Liver (tissue), 8 donors: ENCODE measurements at regions not wholly inside any gene's neighbourhood (a gene's known extent, or its start where the extent isn't known, plus 50 kb on each side); places are given as distances from the start of the nearest gene placed in this dataset.

ENCODE experiments used
- DNase-seq: peaks from one replicate; pipeline ENCODE4 v3.0.0-alpha.2; 2017; ENCODE audit warnings: low spot score
- H3K27ac ChIP-seq, 2 donors: one replicate each; pipeline ENCODE4 v1.7.0; 2013; ENCODE audit warnings: inconsistent platforms in 2 of 2, low read length in 2 of 2, control low read depth in 1 of 2, low read depth in 1 of 2, mild to moderate bottlenecking in 1 of 2
- H3K27me3 ChIP-seq, 4 donors: one replicate each; pipeline versions ENCODE4 v1.6.1 to v1.7.0; 2013; ENCODE audit warnings: low read length in 3 of 4, inconsistent platforms in 1 of 4, mild to moderate bottlenecking in 1 of 4, moderate library complexity in 1 of 4; ENCODE audit not compliant: control insufficient read depth in 4 of 4, insufficient read depth in 4 of 4
- H3K36me3 ChIP-seq, 4 donors: one replicate each; pipeline versions ENCODE4 v1.6.1 to v1.7.0; 2013; ENCODE audit warnings: low read length in 3 of 4, mild to moderate bottlenecking in 3 of 4, low read depth in 1 of 4, moderate library complexity in 1 of 4; ENCODE audit not compliant: control insufficient read depth in 4 of 4, insufficient read depth in 3 of 4
- H3K4me1 ChIP-seq, 4 donors: one replicate each; pipeline versions ENCODE4 v1.6.1 to v1.7.0; 2013; ENCODE audit warnings: low read length in 3 of 4, mild to moderate bottlenecking in 3 of 4, moderate library complexity in 1 of 4; ENCODE audit not compliant: control insufficient read depth in 4 of 4, insufficient read depth in 4 of 4
- H3K4me3 ChIP-seq, 3 donors: one replicate each; pipeline versions ENCODE4 v1.6.1 to v1.7.0; 2013; ENCODE audit warnings: low read length in 3 of 3, control low read depth in 1 of 3, low read depth in 1 of 3, mild to moderate bottlenecking in 1 of 3
- H3K9ac ChIP-seq, 2 donors: one replicate each; pipeline ENCODE4 v1.7.0; 2013; ENCODE audit warnings: low read length in 2 of 2, mild to moderate bottlenecking in 2 of 2, moderate library complexity in 2 of 2, control low read depth in 1 of 2, low read depth in 1 of 2
- H3K9me3 ChIP-seq, 4 donors: one replicate each; pipeline versions ENCODE4 v1.6.1 to v1.7.0; 2013; ENCODE audit warnings: low read length in 3 of 4; ENCODE audit not compliant: control insufficient read depth in 4 of 4
- CTCF ChIP-seq: fragments of 150-350 bp; IDR thresholded peaks from 2 replicates; pipeline ENCODE4 v1.5.1; 2017; ENCODE audit warnings: improper control_type of control experiment, low read depth, low read length; ENCODE audit not compliant: missing input control
- EGR1 ChIP-seq, 2 donors: IDR thresholded peaks; 2 replicates each; pipeline ENCODE4 v1.6.1; 2016 to 2018; ENCODE audit warnings: antibody characterized with exemption in 2 of 2, low read depth in 2 of 2
- FOXA1 ChIP-seq: IDR thresholded peaks from 2 replicates; pipeline ENCODE4 v1.6.1; 2016; ENCODE audit warnings: antibody characterized with exemption
- HNF4A ChIP-seq, 2 donors: conservative IDR thresholded peaks; 2 replicates each; pipeline ENCODE4 v1.6.1; 2016; ENCODE audit warnings: antibody characterized with exemption in 2 of 2, mild to moderate bottlenecking in 2 of 2
- HNF4G ChIP-seq: IDR thresholded peaks from 2 replicates; pipeline ENCODE4 v1.6.1; 2016; ENCODE audit warnings: antibody characterized with exemption
- MAX ChIP-seq: IDR thresholded peaks from 2 replicates; pipeline ENCODE4 v1.6.1; 2016; ENCODE audit warnings: antibody characterized with exemption
- NR2F2 ChIP-seq: IDR thresholded peaks from 2 replicates; pipeline ENCODE4 v1.6.1; 2016; ENCODE audit warnings: antibody characterized with exemption
- RAD21 ChIP-seq, 2 donors: IDR thresholded peaks; 2 replicates each; pipeline ENCODE4 v1.6.1; 2016; ENCODE audit warnings: antibody characterized with exemption in 2 of 2, mild to moderate bottlenecking in 2 of 2
- RXRA ChIP-seq, 2 donors: IDR thresholded peaks; 2 replicates each; pipeline ENCODE4 v1.6.1; 2017 to 2018; ENCODE audit warnings: antibody characterized with exemption in 2 of 2, mild to moderate bottlenecking in 1 of 2
- YY1 ChIP-seq: IDR thresholded peaks from 2 replicates; pipeline ENCODE4 v1.6.1; 2016; ENCODE audit warnings: antibody characterized with exemption, mild to moderate bottlenecking
- ZBTB33 ChIP-seq: IDR thresholded peaks from 2 replicates; pipeline ENCODE4 v1.6.1; 2016; ENCODE audit warnings: antibody characterized with exemption
- WGBS: extraction: QIAGEN DNeasy Blood & Tissue Kit; methylation state at CpG from one replicate; pipeline ENCODE4 v1.1.7; 2013; 5-methylcytosine and 5-hydroxymethylcytosine counted together
- TF ChIP-seq, protein P1 (sequence below): IDR thresholded peaks from 2 replicates; pipeline ENCODE4 v1.6.1; 2016; ENCODE audit warnings: antibody characterized with exemption, mild to moderate bottlenecking
- donor health status: healthy.
- donor health status: healthy.
- donor health status: healthy.
- donor health status: healthy.
- donor health status: healthy.

DNA sequence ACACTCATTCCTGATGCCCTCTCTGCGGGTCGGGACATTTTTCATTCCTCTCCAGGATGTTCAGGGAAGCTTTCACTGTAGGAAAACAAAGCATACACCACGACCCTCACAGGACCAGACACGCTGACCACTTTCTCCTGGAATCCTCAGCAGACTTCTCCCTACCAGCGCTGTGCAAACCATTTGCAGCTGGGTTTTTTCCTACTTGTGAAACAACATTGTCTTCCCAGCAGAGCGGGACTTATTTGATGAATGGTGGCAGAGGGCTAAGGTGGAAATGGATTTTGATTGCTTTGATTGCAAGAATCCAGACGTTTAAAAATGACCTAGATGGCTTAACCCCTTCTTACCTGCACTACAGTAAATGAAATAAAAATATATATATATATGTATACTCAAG is 265.9 kb downstream of the TBC1D4 start:
- Histone ChIP-seq H3K9me3 (no peaks in the 10 kb centered on the region), H3K27me3 (no peaks in the 10 kb centered on the region), H3K27ac (no peak overlapping the region), H3K36me3 (no peaks in the 10 kb centered on the region), H3K4me3 (no peak overlapping the region), H3K9ac (no peak overlapping the region), H3K4me1 (peaks cover 0 to 3% (median 0%) of the 10 kb centered on the region in 4 donors)
- WGBS: 36% methylated on average over 7 of the region's 7 CpGs
- TF ChIP-seq EGR1 (IDR thresholded peaks at IDR 0.05; ENCODE audit: low read depth in 2 of 2): no peak
- TF ChIP-seq NR2F2: no peak
- no peak for TF ChIP-seq RAD21 (IDR thresholded peaks at IDR 0.05)
- no peak for TF ChIP-seq ZBTB33
- TF ChIP-seq YY1: no peak
- TF ChIP-seq, protein P1, sequence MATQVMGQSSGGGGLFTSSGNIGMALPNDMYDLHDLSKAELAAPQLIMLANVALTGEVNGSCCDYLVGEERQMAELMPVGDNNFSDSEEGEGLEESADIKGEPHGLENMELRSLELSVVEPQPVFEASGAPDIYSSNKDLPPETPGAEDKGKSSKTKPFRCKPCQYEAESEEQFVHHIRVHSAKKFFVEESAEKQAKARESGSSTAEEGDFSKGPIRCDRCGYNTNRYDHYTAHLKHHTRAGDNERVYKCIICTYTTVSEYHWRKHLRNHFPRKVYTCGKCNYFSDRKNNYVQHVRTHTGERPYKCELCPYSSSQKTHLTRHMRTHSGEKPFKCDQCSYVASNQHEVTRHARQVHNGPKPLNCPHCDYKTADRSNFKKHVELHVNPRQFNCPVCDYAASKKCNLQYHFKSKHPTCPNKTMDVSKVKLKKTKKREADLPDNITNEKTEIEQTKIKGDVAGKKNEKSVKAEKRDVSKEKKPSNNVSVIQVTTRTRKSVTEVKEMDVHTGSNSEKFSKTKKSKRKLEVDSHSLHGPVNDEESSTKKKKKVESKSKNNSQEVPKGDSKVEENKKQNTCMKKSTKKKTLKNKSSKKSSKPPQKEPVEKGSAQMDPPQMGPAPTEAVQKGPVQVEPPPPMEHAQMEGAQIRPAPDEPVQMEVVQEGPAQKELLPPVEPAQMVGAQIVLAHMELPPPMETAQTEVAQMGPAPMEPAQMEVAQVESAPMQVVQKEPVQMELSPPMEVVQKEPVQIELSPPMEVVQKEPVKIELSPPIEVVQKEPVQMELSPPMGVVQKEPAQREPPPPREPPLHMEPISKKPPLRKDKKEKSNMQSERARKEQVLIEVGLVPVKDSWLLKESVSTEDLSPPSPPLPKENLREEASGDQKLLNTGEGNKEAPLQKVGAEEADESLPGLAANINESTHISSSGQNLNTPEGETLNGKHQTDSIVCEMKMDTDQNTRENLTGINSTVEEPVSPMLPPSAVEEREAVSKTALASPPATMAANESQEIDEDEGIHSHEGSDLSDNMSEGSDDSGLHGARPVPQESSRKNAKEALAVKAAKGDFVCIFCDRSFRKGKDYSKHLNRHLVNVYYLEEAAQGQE: no peak
- TF ChIP-seq CTCF: no peak
- no peak for TF ChIP-seq MAX
- TF ChIP-seq HNF4A (conservative IDR thresholded peaks at IDR 0.05): no peak
- no peak for DNase-seq

DNA sequence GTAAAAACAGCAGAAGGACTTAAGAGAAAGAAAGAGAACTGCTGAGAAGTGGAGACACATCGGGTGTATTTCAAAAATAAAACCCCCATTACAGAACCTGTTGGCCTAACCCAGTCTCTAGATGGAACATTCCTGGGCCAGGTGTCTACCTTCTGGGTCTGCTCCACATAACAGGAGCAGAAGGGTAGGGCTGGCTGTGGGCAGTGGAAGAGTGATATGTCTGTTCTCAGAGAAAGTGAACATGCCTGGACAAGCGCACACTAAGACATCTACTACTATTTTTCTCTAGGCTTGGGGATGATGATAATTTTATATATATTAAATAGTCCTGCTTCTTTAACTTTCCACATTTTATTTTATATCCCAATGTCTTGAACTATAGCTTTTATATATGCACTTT is 267.1 kb downstream of the TBC1D4 start:
- Histone ChIP-seq H3K27me3 (no peaks in the 10 kb centered on the region), H3K9ac (no peak overlapping the region), H3K9me3 (no peaks in the 10 kb centered on the region), H3K27ac (no peak overlapping the region), H3K4me3 (no peak overlapping the region), H3K36me3 (no peaks in the 10 kb centered on the region), H3K4me1 (peaks cover 0 to 3% (median 0%) of the 10 kb centered on the region in 4 donors)
- WGBS: 93% methylated on average over 2 of the region's 2 CpGs
- TF ChIP-seq, protein P1: no peak
- no peak for TF ChIP-seq HNF4G
- no peak for TF ChIP-seq YY1
- TF ChIP-seq FOXA1: no peak
- no peak for TF ChIP-seq RXRA (IDR thresholded peaks at IDR 0.05)
- TF ChIP-seq EGR1 (IDR thresholded peaks at IDR 0.05; ENCODE audit: low read depth in 2 of 2): no peak
- no peak for TF ChIP-seq MAX
- TF ChIP-seq HNF4A (conservative IDR thresholded peaks at IDR 0.05): no peak
- DNase-seq: no peak
